SK-N-SH (cell line): ENCODE measurements at regions not wholly inside any gene's neighbourhood (a gene's known extent, or its start where the extent isn't known, plus 50 kb on each side); places are given as distances from the start of the nearest gene placed in this dataset.

ENCODE experiments used
- CTCF ChIA-PET: fragments of 300-600, 350-600 bp; formaldehyde crosslinking; extraction: SDS; loops from one replicate; lab custom pipeline; 2021; lab: Yijun Ruan, JAX
- POLR2A ChIA-PET: fragments of 350-600 bp; sonication (Branson Sonifier 250); formaldehyde crosslinking; extraction: SDS; loops from one replicate; lab custom pipeline; 2020; ENCODE audit warnings: antibody characterized with exemption, inconsistent platforms; lab: Yijun Ruan, JAX
- DNase-seq: peaks from one replicate; pipeline ENCODE4 v3.0.0; 2012
- H2AFZ ChIP-seq: fragments of 200-600 bp; sonication (generic); 2 replicates; pipeline ENCODE4 v1.8.1; 2016; ENCODE audit warnings: antibody characterized with exemption, mild to moderate bottlenecking, low read depth
- H3F3A ChIP-seq: fragments of 200-600 bp; sonication (generic); replicated peaks from 2 replicates; pipeline ENCODE3; 2016; ENCODE audit warnings: antibody characterized with exemption, mild to moderate bottlenecking; ENCODE audit not compliant: insufficient read depth
- H3K27ac ChIP-seq, 2 experiments: fragments of 200-500 bp in 1 of 2; fragments of 200-600 bp in 1 of 2; sonication (Bioruptor generic) in 1 of 2; sonication (generic), shearing (Covaris generic) in 1 of 2; 2 replicates each; pipeline versions ENCODE4 v1.5.1 to v1.6.1; 2014 to 2016; ENCODE audit warnings: low read depth in 2 of 2, inconsistent platforms in 1 of 2, low read length in 1 of 2, mild to moderate bottlenecking in 1 of 2, mixed read lengths in 1 of 2
- H3K27me3 ChIP-seq: fragments of 200-600 bp; sonication (generic), shearing (Covaris generic); 2 replicates; pipeline ENCODE4 v1.6.1; 2016; ENCODE audit warnings: mixed run types; ENCODE audit not compliant: insufficient read depth
- H3K36me3 ChIP-seq, 2 experiments: fragments of 200-500 bp in 1 of 2; fragments of 200-600 bp in 1 of 2; sonication (Bioruptor generic) in 1 of 2; sonication (generic) in 1 of 2; replicated peaks in 1 of 2; 2 replicates each; pipeline versions ENCODE3 to v1.5.1; 2014 to 2016; ENCODE audit warnings: low read length in 1 of 2, mild to moderate bottlenecking in 1 of 2; ENCODE audit not compliant: insufficient read depth in 2 of 2, control insufficient read depth in 1 of 2
- H3K4me1 ChIP-seq, 2 experiments: fragments of 200-500 bp in 1 of 2; fragments of 200-600 bp in 1 of 2; sonication (Bioruptor generic) in 1 of 2; sonication (generic), shearing (Covaris generic) in 1 of 2; 2 replicates each; pipeline versions ENCODE4 v1.5.1 to v1.6.1; 2014 to 2016; ENCODE audit warnings: low read depth in 1 of 2, low read length in 1 of 2, mixed run types in 1 of 2; ENCODE audit not compliant: insufficient read depth in 2 of 2, control insufficient read depth in 1 of 2
- H3K4me2 ChIP-seq: fragments of 200-600 bp; sonication (generic), shearing (Covaris generic); 2 replicates; pipeline ENCODE4 v1.6.1; 2017; ENCODE audit warnings: mixed run types
- H3K4me3 ChIP-seq, 2 experiments: fragments of 200-500 bp in 1 of 2; fragments of 200-600 bp in 1 of 2; sonication (Bioruptor generic) in 1 of 2; sonication (generic), shearing (Covaris generic) in 1 of 2; 2 replicates each; pipeline versions ENCODE4 v1.5.1 to v1.8.1; 2014 to 2016; ENCODE audit warnings: low read depth in 2 of 2, inconsistent platforms in 1 of 2, low read length in 1 of 2, mild to moderate bottlenecking in 1 of 2, mixed read lengths in 1 of 2, moderate library complexity in 1 of 2
- H3K79me2 ChIP-seq: fragments of 200-600 bp; sonication (generic); 2 replicates; pipeline ENCODE4 v1.8.1; 2017; ENCODE audit warnings: mild to moderate bottlenecking; ENCODE audit not compliant: insufficient read depth
- H3K9ac ChIP-seq: fragments of 200-600 bp; sonication (generic); 2 replicates; pipeline ENCODE4 v1.6.1; 2017; ENCODE audit warnings: mixed run types
- H3K9me2 ChIP-seq: fragments of 200-600 bp; sonication (generic); 2 replicates; pipeline ENCODE4 v1.6.1; 2017; ENCODE audit warnings: mixed run types
- H3K9me3 ChIP-seq: fragments of 200-600 bp; sonication (generic); 2 replicates; pipeline ENCODE4 v1.6.1; 2017; ENCODE audit warnings: mixed run types, mild to moderate bottlenecking, moderate library complexity
- H4K20me1 ChIP-seq: fragments of 200-600 bp; sonication (generic); 2 replicates; pipeline ENCODE4 v1.6.1; 2017; ENCODE audit warnings: mild to moderate bottlenecking, mixed run types; ENCODE audit not compliant: insufficient read depth
- CTCF ChIP-seq: fragments of 200-600 bp; sonication (generic); IDR thresholded peaks from 2 replicates; pipeline ENCODE4 v1.6.1; 2017; ENCODE audit warnings: antibody characterized with exemption, mild to moderate bottlenecking, moderate library complexity
- EZH2phosphoT487 ChIP-seq: fragments of 200-600 bp; sonication (generic); IDR thresholded peaks from 2 replicates; pipeline ENCODE4 v1.6.1; 2017; ENCODE audit warnings: low read depth, mixed run types, mild to moderate bottlenecking, antibody characterized with exemption, moderate library complexity, borderline replicate concordance
- FOXJ3 ChIP-seq: sonication (generic); formaldehyde crosslinking; IDR thresholded peaks from 2 replicates; pipeline ENCODE4 v1.5.1; 2020; ENCODE audit warnings: mild to moderate bottlenecking, missing genetic modification reagents
- JUND ChIP-seq: IDR thresholded peaks from 2 replicates; pipeline ENCODE4 v1.4.0; 2012
- RAD21 ChIP-seq: IDR thresholded peaks from 2 replicates; pipeline ENCODE4 v1.6.1; 2012; ENCODE audit warnings: mild to moderate bottlenecking, low read length
- RCOR1 ChIP-seq: fragments of 150-350 bp; IDR thresholded peaks from 2 replicates; pipeline ENCODE4 v1.6.1; 2017; ENCODE audit warnings: antibody characterized with exemption, low read length
- ZBTB33 ChIP-seq: IDR thresholded peaks from 2 replicates; pipeline ENCODE4 v1.4.0; 2012; ENCODE audit warnings: low read depth, borderline replicate concordance
- WGBS: methylation state at CpG from one replicate; pipeline ENCODE4 v1.1.6; 2017; ENCODE audit warnings: low lambda C conversion rate; 5-methylcytosine and 5-hydroxymethylcytosine counted together
- TF ChIP-seq, protein P1 (sequence below): fragments of 150-350 bp; IDR thresholded peaks from 2 replicates; pipeline ENCODE4 v1.6.1; 2016; ENCODE audit warnings: mild to moderate bottlenecking, low read depth, low read length
- TF ChIP-seq, protein P2 (sequence below): IDR thresholded peaks from 2 replicates; pipeline ENCODE4 v1.4.0; 2012; ENCODE audit warnings: low read depth, borderline replicate concordance

GRCh38 chr4:81723019-81723884, 251.5 kb upstream of the RASGEF1B start (continued):
- TF ChIP-seq, protein P1, sequence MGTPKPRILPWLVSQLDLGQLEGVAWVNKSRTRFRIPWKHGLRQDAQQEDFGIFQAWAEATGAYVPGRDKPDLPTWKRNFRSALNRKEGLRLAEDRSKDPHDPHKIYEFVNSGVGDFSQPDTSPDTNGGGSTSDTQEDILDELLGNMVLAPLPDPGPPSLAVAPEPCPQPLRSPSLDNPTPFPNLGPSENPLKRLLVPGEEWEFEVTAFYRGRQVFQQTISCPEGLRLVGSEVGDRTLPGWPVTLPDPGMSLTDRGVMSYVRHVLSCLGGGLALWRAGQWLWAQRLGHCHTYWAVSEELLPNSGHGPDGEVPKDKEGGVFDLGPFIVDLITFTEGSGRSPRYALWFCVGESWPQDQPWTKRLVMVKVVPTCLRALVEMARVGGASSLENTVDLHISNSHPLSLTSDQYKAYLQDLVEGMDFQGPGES, result no peak
- TF ChIP-seq FOXJ3 (CRISPR knock-in tag) (no peak), EZH2phosphoT487 (no peak), CTCF (no peak), ZBTB33 (no peak), RAD21 (no peak), JUND (no peak)

DNA sequence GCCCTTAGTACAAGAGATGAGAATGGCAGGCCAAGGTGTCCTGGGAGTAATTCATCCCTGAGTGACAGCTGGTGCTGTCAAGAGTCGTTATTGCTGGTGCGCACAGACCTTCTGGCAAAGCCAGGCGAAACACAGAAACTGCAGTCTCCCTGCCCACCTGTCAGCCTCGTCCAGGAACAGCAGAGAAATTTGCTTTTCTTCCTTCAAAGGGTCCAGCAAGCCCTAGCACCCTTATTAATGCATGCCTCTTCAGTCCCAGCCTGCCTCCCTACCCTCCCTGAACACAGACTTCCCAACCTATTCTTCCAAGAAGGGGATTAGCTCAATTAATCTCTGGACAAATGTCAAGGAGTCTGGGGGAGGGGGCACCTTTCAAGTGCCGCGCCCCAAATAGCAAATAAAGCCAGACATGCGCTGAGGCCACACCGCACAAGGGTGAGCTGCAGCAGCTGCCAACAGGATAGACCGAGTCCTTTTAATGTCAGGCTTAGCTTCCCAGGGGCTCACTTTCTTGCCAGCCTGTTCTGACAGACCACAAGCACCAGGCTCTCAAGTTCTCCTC, 250.7 kb upstream of the RASGEF1B start:
- no peak for TF ChIP-seq RCOR1
- TF ChIP-seq, protein P2, sequence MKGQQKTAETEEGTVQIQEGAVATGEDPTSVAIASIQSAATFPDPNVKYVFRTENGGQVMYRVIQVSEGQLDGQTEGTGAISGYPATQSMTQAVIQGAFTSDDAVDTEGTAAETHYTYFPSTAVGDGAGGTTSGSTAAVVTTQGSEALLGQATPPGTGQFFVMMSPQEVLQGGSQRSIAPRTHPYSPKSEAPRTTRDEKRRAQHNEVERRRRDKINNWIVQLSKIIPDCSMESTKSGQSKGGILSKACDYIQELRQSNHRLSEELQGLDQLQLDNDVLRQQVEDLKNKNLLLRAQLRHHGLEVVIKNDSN, result no peak
- Histone ChIP-seq H3K4me1 (no peaks in the 10 kb centered on the region), H3K9me3 (no peaks in the 10 kb centered on the region), H2AFZ (no peak overlapping the region), H3K4me3 (no peak overlapping the region), H3K27ac (no peak overlapping the region), H3K36me3 (no peaks in the 10 kb centered on the region), H3K79me2 (no peaks in the 10 kb centered on the region), H4K20me1 (no peaks in the 10 kb centered on the region), H3K9ac (no peak overlapping the region), H3F3A (no peaks in the 10 kb centered on the region), H3K9me2 (0 out of 2 replicates have a peak, but pooled peaks cover 3% of the 10 kb centered on the region), H3K4me2 (no peak overlapping the region), H3K27me3 (no peaks in the 10 kb centered on the region)
- ChIA-PET POLR2A (no interaction called here), CTCF (no interaction called here)
- 0% methylated on average over 5 of the region's 9 CpGs for WGBS
- no peak for DNase-seq
